ENCODE measurements at regions not wholly inside any gene's neighbourhood (a gene's known extent, or its start where the extent isn't known, plus 50 kb on each side); places are given as distances from the start of the nearest gene placed in this dataset.

GRCh38 chr1:195472291-195472690 lies 1135.9 kb downstream of the KCNT2 start:
- H3K4me3 ChIP-seq (ENCODE audit: low read depth, low read length): no peak overlapping the region
- TF ChIP-seq CTCF (IDR thresholded peaks at IDR 0.05; ENCODE audit: insufficient read depth, low read length): no peak
- DNase-seq (ENCODE audit: low read depth): no peak

DNA sequence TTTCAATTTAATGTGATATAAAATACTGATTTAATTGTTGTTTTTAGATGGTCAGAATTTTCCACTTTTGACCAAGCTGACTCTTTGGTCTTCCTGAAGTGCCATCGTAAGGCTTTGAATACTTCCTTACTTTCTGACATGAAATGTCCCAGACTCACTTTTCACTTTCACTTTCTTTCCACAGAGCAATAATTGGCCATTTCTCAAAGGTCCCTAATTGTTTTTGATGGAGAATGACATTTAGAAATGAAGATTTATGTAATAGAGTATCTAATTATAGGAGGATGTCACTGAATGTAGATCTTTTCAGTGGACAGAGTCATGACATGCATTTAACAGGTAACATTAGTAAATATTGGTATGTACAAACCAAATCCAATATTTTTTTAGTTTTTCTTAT lies 1141.6 kb downstream of the KCNT2 start:
- no peak for TF ChIP-seq CTCF (IDR thresholded peaks at IDR 0.05; ENCODE audit: insufficient read depth, low read length)
- H3K4me3 ChIP-seq (ENCODE audit: low read depth, low read length): no peak overlapping the region
- no peak for DNase-seq (ENCODE audit: low read depth)

GRCh38 chr1:195462646-195463045 lies 1145.6 kb downstream of the KCNT2 start:
- no peak overlapping the region for H3K4me3 ChIP-seq (ENCODE audit: low read depth, low read length)
- DNase-seq (ENCODE audit: low read depth): no peak
- TF ChIP-seq CTCF (IDR thresholded peaks at IDR 0.05; ENCODE audit: insufficient read depth, low read length): no peak

DNA sequence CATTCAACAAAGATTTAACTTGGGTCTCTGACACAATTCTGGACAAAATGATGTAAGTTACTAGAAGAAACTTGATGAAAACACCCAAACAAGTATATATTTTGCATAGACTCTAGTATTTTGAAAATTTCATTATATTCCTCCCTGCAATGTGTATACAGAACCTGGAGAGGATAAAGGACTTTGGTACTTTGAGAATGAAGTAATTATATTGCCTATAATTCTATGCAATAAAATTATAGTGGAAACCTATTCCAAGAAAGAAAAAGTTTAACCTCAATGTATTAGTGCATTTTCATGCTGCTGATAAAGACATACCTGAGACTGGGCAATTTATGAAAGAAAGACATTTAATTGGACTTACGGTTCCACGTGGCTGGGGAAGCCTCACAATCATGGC lies 1146.1 kb downstream of the KCNT2 start:
- DNase-seq (ENCODE audit: low read depth): no peak
- TF ChIP-seq CTCF (IDR thresholded peaks at IDR 0.05; ENCODE audit: insufficient read depth, low read length): no peak
- H3K4me3 ChIP-seq (ENCODE audit: low read depth, low read length): no peak overlapping the region

GRCh38 chr1:195458365-195458764 lies 1149.9 kb downstream of the KCNT2 start:
- no peak for TF ChIP-seq CTCF (IDR thresholded peaks at IDR 0.05; ENCODE audit: insufficient read depth, low read length)
- H3K4me3 ChIP-seq (ENCODE audit: low read depth, low read length): no peak overlapping the region
- no peak for DNase-seq (ENCODE audit: low read depth)

- no peak for DNase-seq (ENCODE audit: low read depth)
- TF ChIP-seq CTCF (IDR thresholded peaks at IDR 0.05; ENCODE audit: insufficient read depth, low read length): no peak
- no peak overlapping the region for H3K4me3 ChIP-seq (ENCODE audit: low read depth, low read length)
Measured at GRCh38 chr1:195450794-195451193, 1157.4 kb downstream of the KCNT2 start.

DNA sequence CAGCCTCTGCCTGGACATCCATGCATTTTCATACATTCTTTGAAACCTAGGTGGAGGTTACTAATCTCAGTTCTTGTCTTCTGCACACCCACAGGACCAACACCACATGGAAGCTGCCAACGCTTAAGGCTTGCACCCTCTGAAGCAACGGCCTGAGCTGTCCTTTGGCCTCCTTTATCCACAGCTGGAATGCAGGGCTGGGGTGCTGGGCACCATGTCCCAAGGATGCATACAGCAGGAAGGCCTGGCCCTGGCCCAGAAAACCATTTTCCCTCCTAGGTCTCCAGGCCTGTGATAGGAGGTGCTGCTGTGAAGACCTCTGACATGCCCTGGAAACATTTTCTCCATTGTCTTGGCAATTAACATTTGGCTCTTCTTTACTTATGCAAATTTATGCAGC lies 1168.6 kb downstream of the KCNT2 start:
- no peak for DNase-seq (ENCODE audit: low read depth)
- no peak for TF ChIP-seq CTCF (IDR thresholded peaks at IDR 0.05; ENCODE audit: insufficient read depth, low read length)
- H3K4me3 ChIP-seq (ENCODE audit: low read depth, low read length): no peak overlapping the region
